Aorta (tissue), 5 donors: ENCODE measurements at regions not wholly inside any gene's neighbourhood (a gene's known extent, or its start where the extent isn't known, plus 50 kb on each side); places are given as distances from the start of the nearest gene placed in this dataset.

Experiments
- ATAC-seq: fragments of 200-7000 bp; cut with Tn5 transposase; one replicate; pipeline ENCODE4 v1.9.1; 2022; ENCODE audit warnings: moderate library complexity; ENCODE audit not compliant: low FRiP score
- DNase-seq, 2 donors: peaks; one replicate each; pipeline ENCODE4 v3.0.0-alpha.2; 2020
- H3K27ac ChIP-seq, 2 donors: one replicate each; pipeline ENCODE4 v1.5.1; 2013; ENCODE audit warnings: low read length in 2 of 2, mild to moderate bottlenecking in 2 of 2, moderate library complexity in 2 of 2, control low read depth in 1 of 2, inconsistent platforms in 1 of 2, low read depth in 1 of 2
- H3K27me3 ChIP-seq, 2 donors: one replicate each; pipeline ENCODE4 v1.6.1; 2013; ENCODE audit warnings: control low read depth in 1 of 2, low read length in 1 of 2, mild to moderate bottlenecking in 1 of 2, moderate library complexity in 1 of 2; ENCODE audit not compliant: insufficient read depth in 2 of 2, control insufficient read depth in 1 of 2
- H3K36me3 ChIP-seq, 2 donors: one replicate each; pipeline ENCODE4 v1.6.1; 2013; ENCODE audit warnings: control low read depth in 1 of 2, low read length in 1 of 2, mild to moderate bottlenecking in 1 of 2; ENCODE audit not compliant: insufficient read depth in 2 of 2, control insufficient read depth in 1 of 2
- H3K4me1 ChIP-seq, 2 donors: one replicate each; pipeline ENCODE4 v1.6.1; 2013; ENCODE audit warnings: low read length in 2 of 2, control low read depth in 1 of 2, mild to moderate bottlenecking in 1 of 2, moderate library complexity in 1 of 2; ENCODE audit not compliant: insufficient read depth in 2 of 2, control insufficient read depth in 1 of 2
- H3K4me3 ChIP-seq, 2 donors: one replicate each; pipeline ENCODE4 v1.5.1; 2013; ENCODE audit warnings: low read length in 2 of 2, control low read depth in 1 of 2, mild to moderate bottlenecking in 1 of 2
- H3K9me3 ChIP-seq: one replicate; pipeline ENCODE4 v1.6.1; 2013; ENCODE audit warnings: mild to moderate bottlenecking, low read length; ENCODE audit not compliant: control insufficient read depth
- WGBS, 2 donors: extraction: QIAGEN DNeasy Blood & Tissue Kit; methylation state at CpG; one replicate each; pipeline ENCODE4 v1.1.7; 2013; 5-methylcytosine and 5-hydroxymethylcytosine counted together
- intact Hi-C, 2 donors: fragments of 100-400 bp; cut with DNase I; formaldehyde crosslinking; loops; one replicate each; pipeline versions ENCODE4 v1.14.2 to v1.15.0; 2022
- donor health status: healthy with polysubstance abuse.
- donor health status: Bipolar disorder and iron deficiency.
- donor health status: DM: no; HTN: no; CAD: no.
- donor health status: DM: no; HTN: no; CAD: no.
- donor health status: DM: yes; HTN: yes; CAD: no.

GRCh38 chr6:106752641-106753040, 123.3 kb downstream of the QRSL1 start:
- no peaks in the 10 kb centered on the region for H3K27me3 ChIP-seq
- 69 to 72% methylated on average over 4 of the region's 4 CpGs for WGBS, 2 donors
- DNase-seq (no peak), ATAC-seq (no peak)
- no peaks in the 10 kb centered on the region for H3K36me3 ChIP-seq
- intact Hi-C loops: no loop called here
- H3K4me1 ChIP-seq: no peaks in the 10 kb centered on the region
- H3K27ac ChIP-seq: no peak overlapping the region
- no peaks in the 10 kb centered on the region for H3K9me3 ChIP-seq
- H3K4me3 ChIP-seq: no peak overlapping the region

DNA sequence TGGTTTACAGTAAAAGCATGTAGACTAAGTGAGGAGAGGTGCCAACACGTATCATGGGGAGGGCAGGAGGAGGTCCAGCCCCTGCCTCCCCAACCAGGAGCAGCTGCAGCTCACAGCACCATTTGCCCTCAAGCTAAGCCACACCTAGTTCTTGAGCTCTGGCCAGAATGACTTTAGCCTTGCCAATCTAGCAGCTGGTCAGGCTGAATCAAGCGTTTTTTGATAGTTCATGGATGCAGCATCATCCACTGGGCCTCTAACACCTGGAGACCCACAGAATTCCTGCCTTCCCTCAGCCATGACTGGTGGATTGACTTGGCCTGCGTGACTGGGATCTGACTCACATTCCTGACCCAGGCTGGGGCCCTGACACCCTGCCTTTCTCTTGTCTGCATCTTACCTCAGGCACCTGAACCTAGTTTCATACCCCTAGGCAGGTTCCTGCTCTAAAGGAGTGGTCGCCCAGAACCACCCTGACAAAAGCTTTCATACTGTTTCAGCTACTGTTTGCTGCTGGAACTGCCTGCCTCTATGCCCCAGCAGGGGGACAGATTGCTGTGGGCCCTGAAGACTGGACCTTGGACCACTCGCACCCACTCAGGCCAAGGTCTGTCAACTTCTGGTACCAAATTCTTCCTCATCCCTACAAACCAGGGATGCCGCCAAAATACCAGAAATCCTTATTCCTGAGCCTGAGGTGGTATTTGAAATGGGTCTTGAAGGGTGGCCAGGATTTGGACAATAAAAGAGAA, 122.3 kb downstream of the QRSL1 start:
- intact Hi-C loops: no loop called here
- H3K27ac ChIP-seq: no peak overlapping the region
- 68 to 76% methylated on average over 6 of the region's 6 CpGs for WGBS, 2 donors
- H3K4me1 ChIP-seq: no peaks in the 10 kb centered on the region
- DNase-seq (no peak), ATAC-seq (no peak)
- no peaks in the 10 kb centered on the region for H3K36me3 ChIP-seq
- no peaks in the 10 kb centered on the region for H3K27me3 ChIP-seq
- no peaks in the 10 kb centered on the region for H3K9me3 ChIP-seq
- no peak overlapping the region for H3K4me3 ChIP-seq

GRCh38 chr6:106750946-106751345, 121.6 kb downstream of the QRSL1 start:
- 55 to 62% methylated on average over 4 of the region's 4 CpGs for WGBS, 2 donors
- no peak overlapping the region for H3K4me3 ChIP-seq
- no peaks in the 10 kb centered on the region for H3K27me3 ChIP-seq
- no peaks in the 10 kb centered on the region for H3K9me3 ChIP-seq
- no peak for ATAC-seq
- H3K27ac ChIP-seq: no peak overlapping the region
- no peaks in the 10 kb centered on the region for H3K4me1 ChIP-seq
- H3K36me3 ChIP-seq: no peaks in the 10 kb centered on the region
- DNase-seq: no peak
- intact Hi-C loops: no loop called here

- no peaks in the 10 kb centered on the region for H3K27me3 ChIP-seq
- H3K9me3 ChIP-seq: no peaks in the 10 kb centered on the region
- ATAC-seq (no peak), DNase-seq (no peak)
- intact Hi-C loops: no loop called here
- no peak overlapping the region for H3K4me3 ChIP-seq
- no peaks in the 10 kb centered on the region for H3K36me3 ChIP-seq
- 54 to 62% methylated on average over 9 of the region's 9 CpGs for WGBS, 2 donors
- no peaks in the 10 kb centered on the region for H3K4me1 ChIP-seq
- no peak overlapping the region for H3K27ac ChIP-seq
Observed at GRCh38 chr6:106750142-106750918, 121.0 kb downstream of the QRSL1 start.

DNA sequence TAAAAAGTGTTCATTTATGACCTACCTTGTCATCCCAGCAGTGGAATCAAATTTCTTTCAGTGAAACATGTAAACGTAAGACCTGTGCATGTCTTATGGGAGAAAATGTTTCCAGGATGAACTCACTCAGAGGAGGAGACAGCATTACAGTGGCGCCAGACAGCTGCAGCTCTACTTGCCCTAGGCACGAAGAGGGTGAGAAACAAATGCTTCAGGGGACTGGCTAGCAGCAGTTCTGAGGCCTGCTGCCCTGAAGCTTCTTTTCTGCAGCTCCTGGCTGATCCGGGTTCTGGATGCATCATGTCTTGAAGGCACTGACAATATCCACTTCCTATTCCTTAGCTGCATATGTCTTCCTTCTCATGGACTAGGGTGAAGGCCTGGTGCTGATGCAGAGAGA, 120.2 kb downstream of the QRSL1 start:
- intact Hi-C loops: no loop called here
- Histone ChIP-seq H3K27me3 (no peaks in the 10 kb centered on the region), H3K4me1 (no peaks in the 10 kb centered on the region), H3K9me3 (no peaks in the 10 kb centered on the region), H3K36me3 (no peaks in the 10 kb centered on the region), H3K27ac (no peak overlapping the region), H3K4me3 (no peak overlapping the region)
- ATAC-seq (no peak), DNase-seq (no peak)
- WGBS, 2 donors: 68 to 69% methylated on average over 4 of the region's 4 CpGs

DNA sequence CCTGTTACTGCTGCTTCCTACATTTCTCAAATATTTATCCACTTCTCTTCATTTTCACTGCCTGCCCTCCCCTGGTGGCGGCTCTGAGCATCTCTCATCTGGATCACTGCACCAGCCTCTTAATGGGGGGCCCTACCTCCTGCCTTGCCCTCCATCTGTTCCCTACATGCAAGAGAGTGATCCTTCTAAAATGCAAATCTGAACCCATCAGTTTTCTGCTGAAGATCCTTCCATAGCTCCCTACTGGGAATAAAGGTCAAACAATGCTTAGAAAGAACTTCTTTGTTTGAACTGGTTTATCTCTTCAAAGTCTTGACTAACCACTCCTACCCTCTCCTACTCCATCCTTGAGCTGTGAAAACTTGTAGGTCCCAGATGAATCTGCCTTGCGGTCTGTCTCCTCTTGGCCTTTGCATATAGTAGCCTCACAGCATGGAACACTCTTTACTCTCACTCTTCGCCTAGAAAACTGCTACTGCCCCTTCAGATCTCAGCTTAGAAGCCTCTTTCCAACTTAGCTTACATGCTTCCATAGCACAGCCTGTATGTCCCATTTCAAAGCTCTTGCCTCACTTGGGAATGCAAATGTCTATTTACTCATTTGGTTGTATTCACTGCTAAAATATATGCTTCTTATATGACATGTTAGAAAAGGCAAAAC, 119.3 kb downstream of the QRSL1 start:
- no peaks in the 10 kb centered on the region for H3K9me3 ChIP-seq
- intact Hi-C loops: no loop called here
- H3K36me3 ChIP-seq: no peaks in the 10 kb centered on the region
- H3K27ac ChIP-seq: no peak overlapping the region
- WGBS, 2 donors: 68 to 71% methylated on average over 3 of the region's 3 CpGs
- H3K4me1 ChIP-seq: no peaks in the 10 kb centered on the region
- ATAC-seq (no peak), DNase-seq (no peak)
- H3K4me3 ChIP-seq: no peak overlapping the region
- no peaks in the 10 kb centered on the region for H3K27me3 ChIP-seq

- WGBS, 2 donors: 91 to 93% methylated on average over 1 of the region's 1 CpG
- peaks cover 1% of the 10 kb centered on the region for H3K9me3 ChIP-seq
- H3K36me3 ChIP-seq: no peaks in the 10 kb centered on the region
- H3K4me3 ChIP-seq: no peak overlapping the region
- intact Hi-C loops: no loop called here
- no peaks in the 10 kb centered on the region for H3K27me3 ChIP-seq
- H3K4me1 ChIP-seq: no peaks in the 10 kb centered on the region
- ATAC-seq (no peak), DNase-seq (no peak)
- H3K27ac ChIP-seq: no peak overlapping the region
Observed at GRCh38 chr6:106747139-106747538, 117.8 kb downstream of the QRSL1 start.

- Histone ChIP-seq H3K36me3 (no peaks in the 10 kb centered on the region), H3K27me3 (no peaks in the 10 kb centered on the region), H3K4me1 (no peaks in the 10 kb centered on the region), H3K4me3 (no peak overlapping the region), H3K27ac (no peak overlapping the region), H3K9me3 (peaks cover 1% of the 10 kb centered on the region)
- DNase-seq (no peak), ATAC-seq (no peak)
- WGBS, 2 donors: 74 to 77% methylated on average over 3 of the region's 3 CpGs
- intact Hi-C loops: no loop called here
Observed at GRCh38 chr6:106746652-106747051, 117.3 kb downstream of the QRSL1 start.
